ENCODE measurements at regions not wholly inside any gene's neighbourhood (a gene's known extent, or its start where the extent isn't known, plus 50 kb on each side); places are given as distances from the start of the nearest gene placed in this dataset.

DNA sequence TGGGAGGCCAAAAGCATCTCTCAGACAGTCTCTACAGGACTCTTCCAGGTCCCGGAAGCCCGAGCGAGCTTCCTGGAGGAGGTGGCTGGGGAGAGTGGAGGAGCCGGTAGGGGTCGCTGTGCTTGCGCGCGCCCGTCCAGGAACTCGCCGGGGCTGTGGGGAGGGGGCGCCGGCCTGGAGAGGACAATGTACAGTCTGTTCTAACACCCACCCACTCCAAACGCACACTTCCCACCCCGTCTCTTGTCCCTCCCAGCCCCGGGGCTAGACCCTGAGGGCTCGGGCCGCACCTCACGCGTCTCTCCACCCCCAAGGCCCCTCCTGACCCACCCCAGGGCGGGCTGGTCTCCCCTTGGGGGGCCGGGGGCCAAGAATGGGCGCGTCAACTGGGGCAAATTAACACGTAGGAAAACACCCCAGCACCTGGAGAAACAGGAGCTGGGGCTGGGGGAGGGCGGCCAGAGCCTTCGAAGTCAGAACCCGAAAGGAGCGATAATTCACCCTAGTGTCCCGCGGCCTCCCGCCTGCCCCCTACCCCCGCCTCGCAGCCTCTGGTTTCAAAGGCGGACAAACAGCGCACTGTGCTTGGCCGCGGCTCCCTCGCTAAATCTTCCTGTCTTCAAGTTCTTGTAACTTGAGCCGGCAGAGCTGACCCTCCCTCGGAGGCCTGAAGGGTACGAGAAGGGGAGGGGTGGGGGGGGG is 103.2 kb upstream of the FOXP4 start:
- ChIA-PET CTCF (interaction anchor here (0.6 to 1.2 kb wide), 5 partner anchors 10 to 277 kb away, joined by 3 to 4 read pairs (median 4); no protein-coding TSS in a partner anchor), POLR2A (ENCODE audit: low non-redundant PET) (no interaction called here)
- no peak for DNase-seq (ENCODE audit: low spot score)
- no peak overlapping the region for H3K27ac ChIP-seq
- no peak for TF ChIP-seq CTCF (conservative IDR thresholded peaks at IDR 0.05; ENCODE audit: low read depth)

- TF ChIP-seq CTCF (conservative IDR thresholded peaks at IDR 0.05; ENCODE audit: low read depth), result no peak
- no peak for DNase-seq (ENCODE audit: low spot score)
- H3K27ac ChIP-seq, result no peak overlapping the region
- ChIA-PET POLR2A (ENCODE audit: low non-redundant PET) (no interaction called here), CTCF (interaction anchor here (0.6 to 1.2 kb wide), 4 partner anchors 9 to 156 kb away, joined by 3 to 4 read pairs (median 3); no protein-coding TSS in a partner anchor)
These were observed 102.3 kb upstream of the FOXP4 start for GRCh38 chr6:41443616-41444525.

DNA sequence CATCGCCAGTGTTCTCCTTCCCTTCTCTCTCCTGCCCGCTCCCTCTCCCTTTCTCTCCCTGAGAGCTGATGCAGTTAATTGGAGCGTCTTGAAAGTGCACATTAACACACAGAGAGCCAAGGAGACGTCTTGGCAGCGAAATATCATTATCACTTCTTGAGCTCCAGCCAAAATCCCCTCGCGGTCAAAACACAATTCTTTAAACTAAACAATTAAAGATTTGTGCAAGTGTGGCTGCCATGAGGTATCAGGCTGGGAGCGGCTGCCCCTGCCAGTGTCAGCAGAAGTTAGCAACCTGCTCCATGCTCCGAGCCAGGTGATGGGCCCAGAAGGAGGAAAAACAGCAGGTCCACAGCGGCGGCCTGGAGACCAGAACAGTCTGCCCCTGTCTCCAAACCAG is 100.9 kb upstream of the FOXP4 start:
- TF ChIP-seq CTCF (conservative IDR thresholded peaks at IDR 0.05; ENCODE audit: low read depth), result no peak
- ChIA-PET CTCF (interaction anchor here (0.7 kb wide), 1 partner anchor 251 kb away, joined by 3 read pairs; no protein-coding TSS in a partner anchor), POLR2A (ENCODE audit: low non-redundant PET) (no interaction called here)
- DNase-seq (ENCODE audit: low spot score), result no peak
- H3K27ac ChIP-seq, result no peak overlapping the region

GRCh38 chr6:41446132-41446531 is 100.0 kb upstream of the FOXP4 start:
- POLR2A ChIA-PET (ENCODE audit: low non-redundant PET), result no interaction called here
- no peak overlapping the region for H3K27ac ChIP-seq
- CTCF ChIA-PET, result interaction anchor here (0.7 kb wide), 1 partner anchor 250 kb away, joined by 3 read pairs; no protein-coding TSS in a partner anchor
- DNase-seq (ENCODE audit: low spot score), result no peak
- TF ChIP-seq CTCF (conservative IDR thresholded peaks at IDR 0.05; ENCODE audit: low read depth), result no peak

- POLR2A ChIA-PET (ENCODE audit: low non-redundant PET), result no interaction called here
- no peak for TF ChIP-seq CTCF (conservative IDR thresholded peaks at IDR 0.05; ENCODE audit: low read depth)
- no peak for DNase-seq (ENCODE audit: low spot score)
- no peak overlapping the region for H3K27ac ChIP-seq
- CTCF ChIA-PET, result interaction anchor here (0.6 to 0.9 kb wide), 2 partner anchors 22 to 79 kb away, joined by 3 read pairs; no protein-coding TSS in a partner anchor
These were observed 99.2 kb upstream of the FOXP4 start for GRCh38 chr6:41446907-41447545.

GRCh38 chr6:41448256-41448655 is 97.9 kb upstream of the FOXP4 start:
- ChIA-PET CTCF (no interaction called here), POLR2A (ENCODE audit: low non-redundant PET) (no interaction called here)
- no peak for DNase-seq (ENCODE audit: low spot score)
- no peak overlapping the region for H3K27ac ChIP-seq
- TF ChIP-seq CTCF (conservative IDR thresholded peaks at IDR 0.05; ENCODE audit: low read depth), result no peak
